ENCODE measurements at regions not wholly inside any gene's neighbourhood (a gene's known extent, or its start where the extent isn't known, plus 50 kb on each side); places are given as distances from the start of the nearest gene placed in this dataset.
"Not testable (repeated sequence)": the region's sequence is repeated elsewhere in the genome, so short reads cannot be mapped to it uniquely, and the experiment has no call there.

DNA sequence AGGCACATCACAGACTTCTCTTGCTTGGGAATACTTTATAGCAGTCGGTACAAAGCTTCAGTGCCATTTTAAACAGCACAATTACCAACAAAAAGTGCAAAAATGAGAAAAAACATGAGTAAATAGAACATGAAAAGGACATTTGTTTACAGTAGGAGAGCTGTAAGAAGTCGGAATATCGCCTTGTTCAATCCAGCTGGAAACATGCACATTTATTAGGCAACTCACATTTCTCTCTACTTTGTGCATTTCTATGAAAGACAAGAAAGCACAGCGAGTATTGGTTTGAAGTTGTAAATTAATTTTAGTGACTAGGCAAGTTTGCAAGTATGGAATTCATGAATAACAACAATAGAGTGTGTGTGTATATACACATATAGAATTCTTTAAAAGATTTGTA, 484.7 kb downstream of the DACH1 start:
- no peak for DNase-seq (ENCODE audit: low read depth in 4 of 4, low spot score in 2 of 4)

DNA sequence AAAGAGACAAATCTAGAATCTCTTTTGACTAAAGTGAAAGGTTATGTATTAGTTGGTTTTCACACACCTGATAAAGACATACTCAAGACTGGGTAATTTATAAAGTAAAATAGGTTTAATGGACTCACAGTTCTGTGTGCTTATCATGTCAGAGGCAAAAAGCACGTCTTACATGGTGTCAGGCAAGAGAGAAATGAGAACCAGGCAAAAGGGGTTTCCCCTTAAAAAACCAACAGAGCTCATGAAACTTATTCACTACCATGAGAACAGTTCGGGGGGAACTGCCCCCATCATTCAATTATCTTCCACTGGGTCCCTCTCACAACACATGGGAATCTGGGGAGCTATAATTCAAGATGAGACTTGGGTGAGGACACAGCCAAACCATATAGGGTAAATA, 486.8 kb downstream of the DACH1 start:
- no peak for DNase-seq (ENCODE audit: low read depth in 4 of 4, low spot score in 2 of 4)

DNA sequence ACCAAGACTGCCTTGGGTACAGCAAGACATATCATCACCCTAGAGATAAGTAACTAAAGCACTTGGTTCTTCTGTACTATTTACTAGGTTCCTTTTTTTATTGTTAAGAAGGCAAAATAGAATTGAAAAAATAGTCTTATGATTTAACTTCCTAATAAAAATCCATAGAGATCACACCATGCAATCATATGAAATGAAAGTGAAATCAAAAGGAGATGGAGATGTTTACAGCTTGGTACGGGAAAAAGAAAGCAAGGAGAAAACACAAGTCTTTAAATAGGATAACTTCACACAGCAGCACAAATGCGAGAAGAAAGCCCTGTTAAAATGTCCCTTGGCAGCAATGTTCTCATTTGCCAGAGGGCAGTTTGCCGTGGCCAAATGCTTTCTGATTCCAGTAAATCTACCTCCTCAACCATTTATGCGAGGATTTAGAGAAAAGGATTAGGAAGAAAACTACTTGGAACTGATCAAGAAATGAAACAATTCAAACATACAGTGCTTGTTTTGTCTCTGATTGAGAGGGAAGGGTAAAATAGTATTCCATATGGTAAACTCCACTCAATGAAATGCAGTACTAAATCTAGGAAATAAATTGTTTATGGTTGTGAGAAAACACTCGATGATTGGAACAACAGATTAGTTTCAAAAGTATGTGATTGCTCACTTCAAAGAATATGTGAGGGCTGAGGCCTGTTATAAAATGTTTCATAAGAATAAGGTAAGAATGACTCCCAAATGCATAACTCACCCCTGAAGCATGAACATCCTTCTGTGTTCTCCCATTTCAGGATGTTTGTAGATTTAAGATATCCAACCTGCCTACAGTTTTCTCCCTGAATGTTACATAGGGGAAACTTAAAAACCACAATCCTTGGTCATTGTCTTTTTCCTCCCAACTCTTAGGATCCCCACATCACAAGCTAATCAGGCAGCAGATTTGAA, 487.8 kb downstream of the DACH1 start:
- DNase-seq (ENCODE audit: low read depth in 4 of 4, low spot score in 2 of 4): no peak

DNA sequence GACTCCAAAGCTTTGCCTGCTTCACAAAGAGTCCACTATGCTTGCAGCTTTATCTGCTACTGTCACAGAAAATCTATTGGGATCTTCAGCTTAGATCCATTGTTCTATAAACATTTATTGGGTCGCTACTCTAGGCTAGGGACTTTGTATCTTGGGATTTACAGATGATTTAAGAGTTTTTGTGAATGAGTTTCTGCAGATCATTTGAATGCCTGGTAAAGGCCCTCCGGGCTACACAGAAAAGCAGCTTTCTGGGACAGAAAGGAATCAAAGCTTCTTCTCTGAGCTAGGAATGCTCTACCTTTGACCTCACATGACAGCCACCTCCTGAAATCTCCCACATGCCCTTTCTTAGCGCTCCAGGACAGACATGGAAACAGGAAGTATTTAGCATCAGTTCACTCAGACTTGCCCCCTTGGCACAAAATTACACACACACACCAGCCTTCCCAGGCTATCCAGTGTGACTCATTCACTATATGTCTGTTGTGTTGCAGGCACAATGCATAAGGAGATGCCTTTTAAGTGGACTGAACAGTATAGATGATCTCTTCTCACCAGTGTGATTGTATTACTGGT, 492.4 kb downstream of the DACH1 start:
- no peak for DNase-seq (ENCODE audit: low read depth in 4 of 4, low spot score in 2 of 4)

DNA sequence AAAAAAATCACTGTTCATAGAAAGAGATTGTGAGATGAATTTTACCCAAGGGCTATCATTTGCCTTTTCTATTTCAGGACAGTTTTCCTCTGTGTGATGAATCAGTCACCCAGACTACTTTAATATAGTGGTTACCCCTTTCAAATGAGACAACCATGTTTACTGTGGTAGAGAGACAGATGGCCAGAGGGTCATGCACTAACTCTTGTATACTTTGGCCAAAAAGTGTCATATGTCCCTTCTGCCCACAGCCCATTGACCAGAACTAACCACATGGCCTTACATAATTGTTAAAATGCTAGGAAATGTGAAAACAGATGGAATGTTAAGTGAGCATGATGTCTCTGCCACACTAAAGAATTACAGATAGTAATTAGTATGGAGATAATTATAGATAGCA, 498.7 kb downstream of the DACH1 start:
- no peak for DNase-seq (ENCODE audit: low read depth in 4 of 4, low spot score in 2 of 4)

DNA sequence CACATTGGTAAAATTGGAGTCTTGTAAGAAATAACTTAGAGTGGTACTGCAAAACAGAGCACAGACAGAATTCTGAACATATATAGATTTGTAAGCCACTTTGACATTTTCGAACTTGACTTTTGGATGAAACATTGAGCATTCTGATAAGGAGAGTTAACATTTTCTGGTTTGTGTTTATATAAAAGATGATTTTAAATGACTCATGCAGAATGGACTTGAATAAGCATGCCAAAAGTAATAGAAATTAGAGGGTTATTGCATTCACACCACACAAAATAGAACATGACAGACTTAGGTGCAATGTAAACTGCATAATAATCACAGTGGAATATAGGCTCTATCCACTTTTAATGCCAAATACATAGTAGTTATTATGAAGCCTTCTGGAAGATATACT, 507.0 kb downstream of the DACH1 start:
- DNase-seq (ENCODE audit: low read depth in 4 of 4, low spot score in 2 of 4): no peak

DNA sequence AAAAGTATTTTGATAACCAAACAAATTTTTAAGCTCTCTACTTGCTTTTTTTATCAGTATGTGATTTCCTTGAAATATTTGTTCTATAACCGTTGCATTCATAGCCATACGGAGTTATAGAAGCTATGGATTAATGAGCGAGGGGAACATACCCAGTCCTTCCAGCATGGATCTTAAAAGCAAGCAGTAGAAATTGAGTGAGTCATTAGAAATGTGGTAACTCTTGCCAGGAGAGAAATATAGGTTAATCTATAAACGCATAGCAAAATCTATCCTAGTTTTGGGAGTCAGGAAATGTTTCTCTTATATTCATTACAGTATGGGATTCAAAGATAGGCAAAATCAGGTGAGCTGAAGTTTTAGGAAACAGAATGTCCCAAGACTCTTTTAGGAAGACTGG, 507.4 kb downstream of the DACH1 start:
- no peak for DNase-seq (ENCODE audit: low read depth in 4 of 4, low spot score in 2 of 4)

DNA sequence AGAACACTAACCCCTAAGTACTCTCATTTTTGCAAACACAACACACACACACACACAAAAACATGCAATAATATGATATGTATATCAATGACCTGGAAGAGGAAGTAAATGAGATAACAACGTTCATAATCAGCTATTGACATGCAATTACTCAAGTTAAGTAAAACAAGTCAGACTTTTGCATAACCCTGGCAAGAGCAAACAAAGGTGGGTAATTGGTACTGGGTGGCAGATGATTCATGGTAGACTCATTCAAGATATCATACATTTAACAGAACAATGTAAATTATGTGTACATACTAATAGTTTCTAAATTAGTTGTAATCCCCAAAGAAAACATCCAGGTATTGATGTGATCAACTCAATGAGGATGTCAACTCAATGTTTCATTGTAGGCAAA, 508.8 kb downstream of the DACH1 start:
- no peak for DNase-seq (ENCODE audit: low read depth in 4 of 4, low spot score in 2 of 4)

DNA sequence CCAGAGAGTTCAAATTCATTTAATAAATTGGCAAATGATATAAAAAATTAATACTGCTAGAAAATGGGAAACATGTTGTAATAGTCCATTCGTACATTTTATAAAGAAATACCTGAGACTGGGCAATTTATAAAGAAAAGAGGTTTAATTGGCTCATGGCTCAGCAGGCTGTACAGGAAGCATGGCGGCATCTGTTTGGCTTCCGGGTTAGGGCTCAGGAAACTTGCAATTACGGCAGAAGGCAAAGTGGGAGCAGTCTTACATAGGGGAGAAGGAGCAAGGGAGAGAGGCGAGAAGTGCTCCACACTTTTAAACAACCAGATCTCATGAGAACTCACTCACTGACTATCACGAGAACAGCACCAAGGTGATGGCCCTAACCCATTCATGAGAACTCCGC, 512.0 kb downstream of the DACH1 start:
- no peak for DNase-seq (ENCODE audit: low read depth in 4 of 4, low spot score in 2 of 4)

DNA sequence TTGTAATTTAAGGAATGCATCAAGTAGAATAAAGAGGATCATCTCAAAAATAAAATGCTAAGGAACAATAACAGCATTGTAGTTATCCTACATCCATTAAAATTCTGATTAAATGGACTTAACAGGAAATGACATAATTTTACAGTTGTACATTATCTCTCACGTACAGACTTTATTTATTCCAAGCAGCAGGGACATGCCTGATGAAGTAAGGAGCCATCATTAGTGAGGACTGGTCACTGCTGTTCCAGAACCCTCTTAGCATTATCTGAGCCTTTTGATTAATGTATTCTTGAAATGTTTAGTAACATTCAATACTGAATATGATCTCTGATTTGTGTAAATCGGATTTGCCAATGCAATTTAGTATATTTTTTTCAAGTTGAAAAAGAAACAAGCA, 516.1 kb downstream of the DACH1 start:
- no peak for DNase-seq (ENCODE audit: low read depth in 4 of 4, low spot score in 2 of 4)

DNA sequence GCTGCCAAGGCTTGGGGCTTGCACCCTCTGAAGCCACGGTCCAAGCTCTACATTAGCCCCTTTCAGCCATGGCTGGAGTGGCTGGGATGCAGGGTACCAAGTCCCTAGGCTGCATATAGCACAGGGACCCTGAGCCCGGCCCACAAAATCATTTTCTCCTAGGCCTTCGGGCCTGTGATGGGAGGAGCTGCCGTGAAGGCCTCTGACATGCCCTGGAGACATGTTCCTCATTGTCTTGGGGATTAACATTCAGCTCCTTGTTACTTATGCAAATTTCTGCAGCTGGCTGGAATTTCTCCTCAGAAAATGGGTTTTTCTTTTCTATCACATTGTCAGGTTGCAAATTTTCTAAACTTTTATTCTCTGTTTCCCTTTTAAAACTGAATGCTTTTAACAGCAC, 521.1 kb downstream of the DACH1 start:
- DNase-seq (ENCODE audit: low read depth in 4 of 4, low spot score in 2 of 4): not testable (repeated sequence)

DNA sequence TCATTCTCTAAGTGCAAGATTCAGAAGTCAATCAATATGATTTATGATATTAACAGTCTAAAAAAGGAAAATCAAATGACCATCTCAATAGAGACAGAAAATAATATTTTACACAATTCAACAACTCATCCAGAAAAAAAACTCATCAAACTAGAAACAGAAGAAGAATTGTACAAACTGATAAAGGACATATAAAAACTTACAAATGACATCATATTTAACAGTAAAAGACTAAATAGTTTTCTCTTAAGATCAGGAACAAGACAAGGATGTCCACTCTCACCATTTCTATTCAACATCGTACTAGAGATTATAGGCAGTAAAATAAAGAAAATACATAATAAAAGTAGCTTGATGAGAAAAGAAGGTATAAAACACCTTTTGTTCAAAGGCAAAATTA, 527.3 kb downstream of the DACH1 start:
- no peak for DNase-seq (ENCODE audit: low read depth in 4 of 4, low spot score in 2 of 4)

DNA sequence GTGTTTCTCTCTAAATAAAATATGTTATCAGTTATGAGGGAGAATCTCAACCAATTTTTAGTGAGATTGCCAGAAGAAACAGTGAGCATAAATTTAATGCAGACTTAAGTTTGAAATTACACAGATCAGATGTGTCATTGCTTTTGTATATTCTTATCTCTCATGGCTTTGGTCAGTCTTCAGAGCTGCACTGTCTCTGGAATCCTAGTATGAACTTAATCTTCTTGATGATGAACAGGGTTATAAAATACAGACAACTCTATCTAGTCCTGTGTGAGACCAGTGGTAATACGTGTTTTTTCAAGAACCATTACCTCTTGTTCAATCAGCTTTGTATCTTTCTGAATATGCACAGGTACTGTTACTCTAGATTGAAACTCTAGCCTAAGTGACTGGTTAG, 528.0 kb downstream of the DACH1 start:
- DNase-seq (ENCODE audit: low read depth in 4 of 4, low spot score in 2 of 4): no peak

DNA sequence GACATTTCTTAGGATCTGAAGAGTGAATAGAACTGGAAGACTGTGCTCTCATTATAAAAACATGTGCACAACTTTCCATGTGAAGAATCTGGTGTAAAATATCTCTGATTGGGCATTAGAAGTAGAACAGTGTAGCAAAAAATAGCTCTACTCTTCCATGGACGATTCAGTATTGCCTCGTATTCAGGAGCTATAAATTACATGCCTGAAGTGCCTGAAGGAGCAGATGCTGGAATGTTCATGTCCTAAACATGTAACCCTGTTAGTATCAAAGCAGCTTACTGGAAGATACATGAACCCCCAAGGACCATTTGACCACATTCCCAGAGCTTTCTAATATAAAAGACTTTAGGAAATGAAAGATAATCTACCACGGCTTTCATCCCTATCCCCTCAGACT, 528.9 kb downstream of the DACH1 start:
- DNase-seq (ENCODE audit: low read depth in 4 of 4, low spot score in 2 of 4): no peak

DNA sequence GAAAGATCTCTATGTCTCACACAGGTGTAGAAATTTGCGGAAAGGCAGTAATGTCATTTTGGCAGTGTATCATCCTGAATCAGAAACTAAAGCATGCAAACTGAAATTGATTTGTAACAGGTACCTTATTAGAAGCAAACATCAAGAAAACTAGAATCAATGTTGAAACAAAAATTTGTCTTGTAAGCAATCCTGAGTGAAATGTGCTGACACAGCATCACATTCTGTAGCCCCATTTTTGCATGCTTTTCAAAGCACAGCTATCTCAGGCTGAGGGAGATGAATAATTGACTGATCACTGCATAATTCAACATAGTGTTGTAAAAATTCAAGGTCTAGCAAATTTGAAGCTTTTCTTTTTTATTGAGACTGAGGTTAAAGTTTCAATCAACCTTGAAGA, 539.7 kb downstream of the DACH1 start:
- DNase-seq (ENCODE audit: low read depth in 4 of 4, low spot score in 2 of 4): no peak

DNA sequence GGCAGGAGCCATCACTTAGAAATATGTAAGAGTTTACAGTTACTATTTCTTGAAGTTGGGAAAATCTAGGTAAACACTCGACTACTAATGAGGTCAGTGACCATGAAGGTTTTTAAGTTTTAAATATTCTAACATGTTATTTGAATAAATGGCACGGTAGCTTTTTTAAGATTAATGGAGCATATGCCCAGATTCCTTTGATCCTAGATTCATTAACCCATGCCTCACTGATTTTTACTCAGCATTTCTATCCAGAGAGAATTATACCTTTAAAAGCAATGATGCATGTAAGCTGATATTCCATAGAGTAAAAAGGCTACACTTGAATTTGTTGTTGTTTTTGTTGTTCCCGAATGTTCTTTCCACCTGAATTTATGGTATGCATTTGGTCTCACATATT, 541.4 kb downstream of the DACH1 start:
- DNase-seq (ENCODE audit: low read depth in 4 of 4, low spot score in 2 of 4): peak in 1 of 4 donors; percentile 17

DNA sequence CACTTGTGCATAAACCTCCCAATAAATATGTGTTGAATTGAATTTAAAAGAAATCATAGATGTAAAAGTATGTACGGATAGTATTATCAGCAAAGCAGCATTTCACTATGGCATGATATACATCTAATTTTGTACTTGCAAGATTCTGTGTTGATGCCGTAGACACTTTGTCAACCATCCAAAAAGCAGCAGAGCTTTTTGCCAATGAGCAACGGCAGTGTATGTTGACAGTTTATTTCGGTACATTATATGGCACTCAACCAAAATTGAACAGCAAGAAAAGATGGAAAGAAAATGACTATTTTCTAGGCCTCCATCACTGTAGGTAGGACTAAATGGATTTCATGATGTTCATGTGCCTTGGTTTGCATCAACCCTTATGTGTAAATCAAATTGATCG, 543.7 kb downstream of the DACH1 start:
- no peak for DNase-seq (ENCODE audit: low read depth in 4 of 4, low spot score in 2 of 4)

DNA sequence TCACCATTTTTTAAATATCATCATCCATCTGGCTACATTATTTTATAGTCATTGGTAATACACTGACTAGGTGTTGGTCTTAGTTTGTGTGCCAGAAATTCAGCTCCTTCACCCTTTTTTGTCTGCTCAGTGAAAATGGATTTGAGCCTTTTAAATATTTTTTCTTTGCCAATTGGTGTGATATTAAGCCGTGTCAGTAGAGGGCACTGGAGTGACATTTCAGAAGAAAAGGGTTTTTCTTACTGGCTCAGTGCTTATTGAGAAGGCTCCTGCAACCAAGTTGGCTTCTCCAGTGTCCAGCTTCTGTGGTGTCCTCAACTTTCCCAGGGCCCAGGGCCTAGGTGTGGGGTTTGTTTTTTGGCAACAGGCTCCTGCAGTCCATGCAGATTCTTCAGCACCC, 546.6 kb downstream of the DACH1 start:
- DNase-seq (ENCODE audit: low read depth in 4 of 4, low spot score in 2 of 4): no peak

DNA sequence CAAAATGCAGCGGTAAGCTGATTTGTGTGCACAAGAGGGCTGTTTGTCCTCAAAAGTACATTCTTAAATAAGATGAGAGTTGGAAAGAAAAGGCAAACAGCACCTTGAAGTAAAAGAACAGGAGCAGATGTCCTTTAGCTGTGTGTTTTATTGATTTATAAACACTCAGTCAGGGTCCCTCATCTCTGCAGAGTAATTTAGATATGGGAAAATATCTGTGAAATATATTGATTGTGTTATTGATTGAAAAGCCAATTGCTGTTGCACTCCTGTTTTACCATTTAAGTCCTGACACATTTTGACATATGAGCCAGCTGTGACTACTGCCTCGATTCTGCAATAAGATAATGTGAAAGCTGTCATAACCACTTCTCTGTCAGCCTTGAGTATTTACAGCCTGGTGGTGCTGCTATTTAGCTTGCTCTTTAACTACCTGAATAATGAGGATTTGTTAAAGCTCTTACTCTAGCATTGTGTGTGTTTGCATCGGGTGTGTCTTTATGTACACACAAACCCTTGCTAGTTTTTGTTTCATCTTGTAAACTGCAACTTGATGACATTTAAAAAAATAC, 550.1 kb downstream of the DACH1 start:
- no peak for DNase-seq (ENCODE audit: low read depth in 4 of 4, low spot score in 2 of 4)

DNA sequence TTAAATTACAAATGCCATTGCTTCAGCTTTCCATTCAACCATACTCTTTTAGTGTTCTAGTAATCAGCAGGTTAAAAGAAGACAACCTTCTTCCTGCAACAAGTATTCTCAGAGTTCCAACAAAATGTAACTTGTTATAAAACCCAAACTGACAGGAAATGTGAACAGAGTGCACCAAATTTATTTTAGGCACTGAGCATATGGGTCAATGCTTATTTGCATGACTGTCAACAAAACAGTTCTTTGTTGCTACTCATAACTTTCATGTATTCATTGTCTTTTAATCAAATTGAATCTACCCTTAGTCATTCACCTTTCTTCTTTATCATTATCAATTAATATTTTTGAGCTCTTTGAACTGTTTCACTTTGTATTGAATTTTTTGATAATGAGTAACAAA, 554.1 kb downstream of the DACH1 start:
- DNase-seq (ENCODE audit: low read depth in 4 of 4, low spot score in 2 of 4): no peak

DNA sequence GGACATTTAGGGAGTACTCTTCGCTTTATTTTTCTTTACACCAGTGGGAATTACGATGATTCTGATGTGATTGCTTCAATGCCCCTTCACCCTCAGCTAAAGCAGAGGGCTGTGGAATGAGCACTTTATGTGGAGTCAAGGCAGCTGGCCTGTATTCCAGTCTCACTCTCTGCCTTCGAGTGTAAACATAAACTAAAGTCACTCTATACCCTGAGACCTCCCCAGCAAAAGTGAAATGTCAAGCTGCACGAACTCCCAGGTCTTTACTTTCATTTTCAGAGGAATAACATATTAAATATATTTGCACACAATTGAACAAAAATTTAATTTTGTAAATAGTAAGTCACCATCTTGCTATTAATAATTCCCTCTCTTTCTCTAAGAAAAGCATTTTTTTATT, 557.1 kb downstream of the DACH1 start:
- DNase-seq (ENCODE audit: low read depth in 4 of 4, low spot score in 2 of 4): no peak

DNA sequence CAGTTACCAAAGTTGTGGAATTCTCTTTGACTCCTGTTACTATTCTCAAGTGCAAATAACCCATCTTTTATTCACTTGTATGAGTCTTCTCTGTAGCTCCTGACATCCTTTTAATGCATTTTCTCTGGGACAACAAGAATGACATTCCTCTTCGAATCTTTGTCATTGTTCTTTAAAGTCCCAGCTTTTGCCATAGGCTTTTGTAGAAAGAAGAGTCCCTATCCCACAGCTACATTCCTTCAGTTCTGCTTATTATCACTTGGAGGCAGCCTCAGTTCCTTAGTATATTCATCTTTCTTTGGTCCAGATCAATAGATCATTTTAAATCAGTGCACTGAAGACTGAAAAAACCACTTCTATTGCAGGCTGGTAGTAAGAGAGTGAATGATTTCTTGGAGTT, 560.2 kb downstream of the DACH1 start:
- DNase-seq (ENCODE audit: low read depth in 4 of 4, low spot score in 2 of 4): no peak
